MCF 10A (cell line): ENCODE measurements at regions not wholly inside any gene's neighbourhood (a gene's known extent, or its start where the extent isn't known, plus 50 kb on each side); places are given as distances from the start of the nearest gene placed in this dataset.
A peak's percentile ranks its signal among the peaks of the same experiment; 100 is the strongest.

Source experiments
- BruUV-seq: library from RNA; stranded (reverse); fragments of 400-500 nt; replicated peaks from 2 replicates; lab custom pipeline; 2021; lab: Mats Ljungman, UMichigan
- CTCF ChIA-PET: fragments of 300-600 bp; sonication (Branson Sonifier 250); formaldehyde crosslinking; extraction: SDS; loops from one replicate; lab custom pipeline; 2021; ENCODE audit warnings: antibody characterized with exemption, inconsistent platforms; lab: Yijun Ruan, JAX
- POLR2A ChIA-PET: fragments of 300-600, 350-650 bp; sonication (Branson Sonifier 250); formaldehyde crosslinking; extraction: SDS; loops from one replicate; lab custom pipeline; 2020; ENCODE audit warnings: antibody characterized with exemption, inconsistent platforms; lab: Yijun Ruan, JAX
- DNase-seq: peaks from one replicate; pipeline ENCODE4 v3.0.0-alpha.2; 2018; ENCODE audit not compliant: unreplicated experiment
- H3K27ac Mint-ChIP-seq: one replicate; pipeline ENCODE4 v1.8.0; 2022; ENCODE audit warnings: mild to moderate bottlenecking, low read depth, mixed read lengths; ENCODE audit not compliant: unreplicated experiment
- H3K27me3 Mint-ChIP-seq: one replicate; pipeline ENCODE4 v1.8.0; 2022; ENCODE audit warnings: mixed read lengths; ENCODE audit not compliant: insufficient read depth, unreplicated experiment
- H3K36me3 Mint-ChIP-seq: one replicate; pipeline ENCODE4 v1.8.0; 2022; ENCODE audit warnings: mild to moderate bottlenecking, moderate library complexity, mixed read lengths; ENCODE audit not compliant: insufficient read depth, unreplicated experiment
- H3K4me1 Mint-ChIP-seq: one replicate; pipeline ENCODE4 v1.8.0; 2022; ENCODE audit warnings: mixed read lengths; ENCODE audit not compliant: insufficient read depth, unreplicated experiment
- H3K4me3 Mint-ChIP-seq: one replicate; pipeline ENCODE4 v1.8.0; 2022; ENCODE audit warnings: mild to moderate bottlenecking, moderate library complexity, mixed read lengths; ENCODE audit not compliant: unreplicated experiment
- H3K9me3 Mint-ChIP-seq: one replicate; pipeline ENCODE4 v1.8.0; 2022; ENCODE audit warnings: mixed read lengths; ENCODE audit not compliant: unreplicated experiment
- CTCF ChIP-seq: fragments of 200-600 bp; IDR thresholded peaks from one replicate; pipeline ENCODE4 v1.8.0; 2022; ENCODE audit warnings: antibody characterized with exemption, mild to moderate bottlenecking; ENCODE audit not compliant: unreplicated experiment
- intact Hi-C: fragments of 100-400 bp; cut with micrococcal nuclease; formaldehyde crosslinking; loops from 2 replicates; pipeline ENCODE4 v1.14.1; 2022

- no peak overlapping the region for H3K4me3 Mint-ChIP-seq
- no peak for DNase-seq
- no peaks in the 10 kb centered on the region for H3K36me3 Mint-ChIP-seq
- ChIA-PET POLR2A (no interaction called here), CTCF (interaction anchor here (0.5 to 1.0 kb wide), 3 partner anchors 207 to 862 kb away, joined by 3 read pairs; no protein-coding TSS in a partner anchor)
- H3K9me3 Mint-ChIP-seq = no peaks in the 10 kb centered on the region
- H3K27me3 Mint-ChIP-seq = no peaks in the 10 kb centered on the region
- no TSS peak for BruUV-seq
- intact Hi-C loops = no loop called here
- H3K4me1 Mint-ChIP-seq = peaks cover 21% of the 10 kb centered on the region
- no peak overlapping the region for H3K27ac Mint-ChIP-seq
- no peak for TF ChIP-seq CTCF
Observed at GRCh38 chr6:77105091-77105490, 358.2 kb downstream of the HTR1B start.

- H3K36me3 Mint-ChIP-seq = peaks cover 6% of the 10 kb centered on the region
- intact Hi-C loops = no loop called here
- CTCF ChIA-PET = interaction anchor here (0.5 kb wide), 1 partner anchor 81 kb away, joined by 3 read pairs; no protein-coding TSS in a partner anchor
- POLR2A ChIA-PET = no interaction called here
- no peak for TF ChIP-seq CTCF
- no TSS peak for BruUV-seq
- DNase-seq = no peak
- peaks cover 6% of the 10 kb centered on the region for H3K4me1 Mint-ChIP-seq
- H3K4me3 Mint-ChIP-seq = no peak overlapping the region
- H3K9me3 Mint-ChIP-seq = no peaks in the 10 kb centered on the region
- H3K27me3 Mint-ChIP-seq = no peaks in the 10 kb centered on the region
- no peak overlapping the region for H3K27ac Mint-ChIP-seq
Observed at GRCh38 chr6:77097940-77098339, 365.4 kb downstream of the HTR1B start.

GRCh38 chr6:77095936-77096627 is 367.2 kb downstream of the HTR1B start:
- intact Hi-C loops = no loop called here
- no peak overlapping the region for H3K27ac Mint-ChIP-seq
- POLR2A ChIA-PET = no interaction called here
- H3K9me3 Mint-ChIP-seq = no peaks in the 10 kb centered on the region
- no TSS peak for BruUV-seq
- CTCF ChIA-PET = interaction anchor here (0.6 kb wide), 1 partner anchor 892 kb away, joined by 5 read pairs; no protein-coding TSS in a partner anchor
- DNase-seq = no peak
- TF ChIP-seq CTCF = no peak
- H3K4me1 Mint-ChIP-seq = no peaks in the 10 kb centered on the region
- H3K36me3 Mint-ChIP-seq = peaks cover 6% of the 10 kb centered on the region
- H3K27me3 Mint-ChIP-seq = no peaks in the 10 kb centered on the region
- no peak overlapping the region for H3K4me3 Mint-ChIP-seq

- Mint-ChIP-seq H3K36me3 (peaks cover 6% of the 10 kb centered on the region), H3K4me3 (no peak overlapping the region), H3K27me3 (no peaks in the 10 kb centered on the region), H3K9me3 (peaks cover 3% of the 10 kb centered on the region), H3K4me1 (peaks cover 3% of the 10 kb centered on the region), H3K27ac (peak overlapping the region; percentile 35)
- intact Hi-C loops = no loop called here
- no peak for DNase-seq
- ChIA-PET CTCF (interaction anchor here (0.6 kb wide), 1 partner anchor 1795 kb away, joined by 3 read pairs; no protein-coding TSS in a partner anchor), POLR2A (interaction anchor here (0.7 kb wide), 1 partner anchor 113 kb away, joined by 3 read pairs; no protein-coding TSS in a partner anchor)
- BruUV-seq = no TSS peak
- no peak for TF ChIP-seq CTCF
Observed at GRCh38 chr6:77094821-77095220, 368.5 kb downstream of the HTR1B start.
